Heart left ventricle (tissue), 16 donors: ENCODE measurements at regions not wholly inside any gene's neighbourhood (a gene's known extent, or its start where the extent isn't known, plus 50 kb on each side); places are given as distances from the start of the nearest gene placed in this dataset.

ENCODE experiments used
- ATAC-seq, 4 donors: fragments of 200-7000 bp; cut with Tn5 transposase; one replicate each; pipeline ENCODE4 v1.9.1; 2020 to 2022; ENCODE audit warnings: moderate library complexity in 4 of 4, mild to moderate bottlenecking in 3 of 4, moderate number of reproducible peaks in 1 of 4
- DNase-seq, 5 donors: peaks; one replicate each; pipeline ENCODE4 v3.0.0-alpha.2; 2020
- H3K27ac ChIP-seq, 12 donors: fragments of 200-600 bp; sonication (generic) in 4 of 12; one replicate each; pipeline versions ENCODE4 v1.5.0 to v1.8.0; 2016 to 2022; ENCODE audit warnings: mild to moderate bottlenecking in 2 of 12
- H3K27me3 ChIP-seq, 9 donors: fragments of 200-600 bp; sonication (generic) in 2 of 9; one replicate each; pipeline versions ENCODE4 v1.5.1 to v1.8.0; 2016 to 2022; ENCODE audit warnings: mild to moderate bottlenecking in 3 of 9
- H3K36me3 ChIP-seq, 9 donors: fragments of 200-600 bp; sonication (generic) in 2 of 9; one replicate each; pipeline versions ENCODE4 v1.5.0 to v1.8.0; 2018 to 2022; ENCODE audit warnings: mild to moderate bottlenecking in 2 of 9
- H3K4me1 ChIP-seq, 12 donors: fragments of 200-600 bp; sonication (generic) in 4 of 12; one replicate each; pipeline versions ENCODE4 v1.5.0 to v1.8.0; 2016 to 2022; ENCODE audit warnings: mild to moderate bottlenecking in 3 of 12
- H3K4me3 ChIP-seq, 12 donors: fragments of 200-600 bp; sonication (generic) in 4 of 12; one replicate each; pipeline versions ENCODE4 v1.5.0 to v1.8.0; 2017 to 2022; ENCODE audit warnings: mild to moderate bottlenecking in 9 of 12, moderate library complexity in 4 of 12
- H3K9me3 ChIP-seq, 12 donors: fragments of 200-600 bp; sonication (generic) in 4 of 12; one replicate each; pipeline versions ENCODE4 v1.5.0 to v1.8.0; 2016 to 2022; ENCODE audit warnings: mild to moderate bottlenecking in 1 of 12
- CTCF ChIP-seq, 12 donors: fragments of 200-600 bp; sonication (generic) in 4 of 12; IDR thresholded peaks; one replicate each; pipeline versions ENCODE4 v1.5.0 to v1.8.0; 2018 to 2022; ENCODE audit warnings: antibody characterized with exemption in 12 of 12, mild to moderate bottlenecking in 5 of 12
- POLR2A ChIP-seq, 2 donors: fragments of 450-650 bp; IDR thresholded peaks; one replicate each; pipeline ENCODE4 v1.6.1; 2017; ENCODE audit warnings: antibody characterized with exemption in 2 of 2, mild to moderate bottlenecking in 2 of 2, moderate library complexity in 2 of 2
- WGBS, 4 donors: extraction: QIAGEN DNeasy Blood & Tissue Kit in 2 of 4; methylation state at CpG; one replicate each; pipeline versions ENCODE4 v1.1.5 to v1.1.7; 2013 to 2018; 5-methylcytosine and 5-hydroxymethylcytosine counted together
- intact Hi-C, 10 donors: fragments of 100-400 bp; cut with DNase I; formaldehyde crosslinking; loops; one replicate each; pipeline versions ENCODE4 v1.11.1 to v1.14.2; 2022
- donor health status: ischemic (EF 13 %, LVEDD 7.1; RV severe dilation, severe dysfunction).
- donor health status: healthy with polysubstance abuse.
- donor health status: DM: no; HTN: yes; CAD: no.
- donor health status: DM: no; HTN: no; CAD: no.
- donor health status: ischemic (EF 25% LVEDD 6.9; RV normal size, moderate dysfunction).
- donor health status: ischemic (EF 25% LVEDD 5.7; RV mildly dilated, moderate dysfunction).
- donor health status: healthy.
- donor health status: DM: yes; HTN: yes; CAD: no.
- donor health status: ischemic (EF 35%, LVEDD 5.7; RV mildly dilated, moderate dysfunction).
- donor health status: nonischemic (EF 11% LVEDD 7.7; RV severe dilation, severe dysfunction).
- donor health status: DM: yes; HTN: yes; CAD: no.
- donor health status: PGD.
- donor health status: ischemic (EF 29% LVEDD 5.4; RV normal size, mild dysfunction).
- donor health status: nonischemic (EF 23%, LVEDD 6.1; RV moderate dilation, normal function).

DNA sequence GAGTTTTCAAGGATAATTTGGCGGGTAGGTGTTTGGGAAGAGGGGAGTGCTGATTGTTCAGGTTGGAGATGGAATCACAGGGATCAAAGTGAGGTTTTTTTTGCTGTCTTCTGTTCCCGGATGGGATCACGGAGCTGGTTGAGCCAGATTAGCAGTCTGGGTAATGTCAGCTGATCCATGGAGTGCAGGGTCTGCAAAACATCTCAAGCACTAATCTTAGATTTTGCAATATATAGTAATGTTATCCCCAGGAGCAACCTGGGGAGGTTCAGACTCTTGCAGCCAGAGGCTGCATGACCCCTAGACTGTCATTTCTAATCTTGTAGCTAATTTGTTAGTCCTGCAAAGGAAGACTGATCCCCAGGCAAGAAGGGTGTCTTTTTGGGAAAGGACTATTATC, 354.1 kb upstream of the SGO1 start:
- no peak for TF ChIP-seq CTCF (IDR thresholded peaks at IDR 0.05)
- TF ChIP-seq POLR2A (IDR thresholded peaks at IDR 0.05): no peak
- no peak for ATAC-seq
- H3K27ac ChIP-seq: no peak overlapping the region
- H3K36me3 ChIP-seq: no peaks in the 10 kb centered on the region
- H3K27me3 ChIP-seq: no peaks in the 10 kb centered on the region
- 71 to 78% (median 76%) methylated on average over 3 of the region's 3 CpGs for WGBS, 4 donors
- DNase-seq: no peak
- no peaks in the 10 kb centered on the region for H3K9me3 ChIP-seq
- no peak overlapping the region for H3K4me3 ChIP-seq
- no peaks in the 10 kb centered on the region for H3K4me1 ChIP-seq
- intact Hi-C loops: no loop called here

DNA sequence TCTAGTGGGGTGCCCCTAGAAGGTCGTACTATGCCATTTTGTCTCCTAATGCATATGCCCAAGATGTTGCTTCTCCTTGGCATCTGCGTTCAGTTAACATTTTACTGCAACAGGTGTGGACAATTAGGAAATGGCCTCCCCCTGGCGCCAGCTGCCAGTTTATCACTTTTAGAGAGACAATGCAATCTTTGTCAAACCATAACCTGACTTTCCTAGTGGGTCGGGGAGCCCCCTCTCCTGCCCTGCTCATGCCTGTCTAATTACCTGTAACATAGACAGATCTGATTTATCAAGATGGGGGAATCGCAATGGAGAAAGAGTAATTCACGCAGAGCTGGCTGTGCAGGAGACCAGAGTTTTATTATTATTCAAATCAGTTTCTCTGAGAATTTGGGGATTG, 353.7 kb upstream of the SGO1 start:
- DNase-seq (no peak), ATAC-seq (no peak)
- no peaks in the 10 kb centered on the region for H3K27me3 ChIP-seq
- intact Hi-C loops: no loop called here
- no peak for TF ChIP-seq CTCF (IDR thresholded peaks at IDR 0.05)
- TF ChIP-seq POLR2A (IDR thresholded peaks at IDR 0.05): no peak
- H3K9me3 ChIP-seq: no peaks in the 10 kb centered on the region
- 74 to 89% (median 81%) methylated on average over 6 of the region's 6 CpGs for WGBS, 4 donors
- H3K27ac ChIP-seq: no peak overlapping the region
- H3K4me3 ChIP-seq: no peak overlapping the region
- H3K36me3 ChIP-seq: no peaks in the 10 kb centered on the region
- H3K4me1 ChIP-seq: no peaks in the 10 kb centered on the region

DNA sequence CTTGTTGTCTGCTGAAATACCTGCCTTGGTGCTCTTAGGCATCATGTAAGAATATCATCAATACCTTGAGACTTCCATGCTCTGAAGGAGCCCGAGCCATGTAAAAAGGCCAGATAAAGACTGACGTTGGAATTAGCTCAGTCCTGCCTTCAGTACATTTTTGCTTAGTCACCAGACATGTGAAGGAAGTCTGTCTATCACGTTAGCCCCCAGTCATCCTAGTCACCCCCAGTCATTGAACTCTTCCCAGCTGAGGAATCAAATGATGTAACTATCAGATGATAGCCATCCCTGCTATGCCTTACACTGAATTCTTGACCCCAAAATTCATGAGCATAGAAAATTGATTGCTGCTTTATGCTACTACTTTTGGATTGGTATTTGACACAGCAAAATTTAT, 351.2 kb upstream of the SGO1 start:
- intact Hi-C loops: no loop called here
- H3K9me3 ChIP-seq: no peaks in the 10 kb centered on the region
- no peaks in the 10 kb centered on the region for H3K4me1 ChIP-seq
- no peaks in the 10 kb centered on the region for H3K36me3 ChIP-seq
- no peak overlapping the region for H3K27ac ChIP-seq
- H3K27me3 ChIP-seq: no peaks in the 10 kb centered on the region
- no peak overlapping the region for H3K4me3 ChIP-seq
- DNase-seq: no peak
- TF ChIP-seq CTCF (IDR thresholded peaks at IDR 0.05) (no peak), POLR2A (IDR thresholded peaks at IDR 0.05) (no peak)
- 52 to 56% (median 54%) methylated on average over 3 of the region's 3 CpGs for WGBS, 4 donors
- no peak for ATAC-seq

DNA sequence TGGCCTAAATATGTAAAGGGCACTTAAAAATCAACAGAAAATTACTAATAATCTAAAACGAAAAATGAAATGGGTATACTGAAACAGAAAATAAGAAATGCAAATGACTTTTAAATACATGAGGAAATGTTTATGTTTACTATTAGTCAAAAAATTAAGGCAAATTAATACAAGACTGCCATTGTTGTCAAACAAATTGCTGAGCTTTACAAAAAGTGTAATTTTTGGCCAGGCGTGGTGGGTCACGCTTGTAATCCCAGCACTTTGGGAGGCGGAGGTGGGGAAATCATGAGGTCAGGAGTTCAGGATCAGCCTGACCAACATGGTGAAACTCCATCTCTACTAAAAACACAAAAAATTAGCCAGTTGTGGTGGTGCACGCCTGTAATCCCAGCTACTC, 343.9 kb upstream of the SGO1 start:
- TF ChIP-seq POLR2A (IDR thresholded peaks at IDR 0.05) (no peak), CTCF (IDR thresholded peaks at IDR 0.05) (no peak)
- intact Hi-C loops: no loop called here
- WGBS, 4 donors: 75 to 95% (median 92%) methylated on average over 5 of the region's 5 CpGs

More for the DNA sequence above, 343.9 kb upstream of the SGO1 start:
- no peak for ATAC-seq
- no peaks in the 10 kb centered on the region for H3K36me3 ChIP-seq
- DNase-seq: no peak
- no peaks in the 10 kb centered on the region for H3K9me3 ChIP-seq
- no peak overlapping the region for H3K27ac ChIP-seq
- no peaks in the 10 kb centered on the region for H3K27me3 ChIP-seq
- H3K4me1 ChIP-seq: no peaks in the 10 kb centered on the region
- H3K4me3 ChIP-seq: no peak overlapping the region
